Fibroblast of skin of scalp (primary cell): ENCODE measurements at regions not wholly inside any gene's neighbourhood (a gene's known extent, or its start where the extent isn't known, plus 50 kb on each side); places are given as distances from the start of the nearest gene placed in this dataset.

ENCODE experiments used
- DNase-seq: peaks from one replicate; pipeline ENCODE4 v3.0.0-alpha.2; 2013

DNA sequence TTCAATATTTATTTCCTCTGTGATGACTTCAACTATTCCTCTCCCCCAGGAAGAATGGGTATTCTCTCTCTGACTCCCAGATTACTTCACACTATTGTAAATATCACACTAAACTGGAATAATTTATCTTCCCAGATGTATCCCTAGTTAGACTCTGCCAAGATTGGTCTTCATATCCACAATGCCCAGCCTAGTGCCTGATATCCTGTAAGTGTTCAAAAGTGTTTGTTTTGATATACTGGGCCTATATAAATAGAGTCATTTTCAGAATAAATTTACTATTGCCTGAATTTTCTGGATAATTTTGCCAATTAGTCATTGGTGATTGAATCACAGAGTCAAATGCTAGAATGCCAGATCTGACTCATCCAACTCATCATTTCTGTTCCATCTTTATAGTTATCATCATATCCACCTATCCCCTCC, 143.7 kb upstream of the TNC start:
- peak; percentile 45 for DNase-seq

DNA sequence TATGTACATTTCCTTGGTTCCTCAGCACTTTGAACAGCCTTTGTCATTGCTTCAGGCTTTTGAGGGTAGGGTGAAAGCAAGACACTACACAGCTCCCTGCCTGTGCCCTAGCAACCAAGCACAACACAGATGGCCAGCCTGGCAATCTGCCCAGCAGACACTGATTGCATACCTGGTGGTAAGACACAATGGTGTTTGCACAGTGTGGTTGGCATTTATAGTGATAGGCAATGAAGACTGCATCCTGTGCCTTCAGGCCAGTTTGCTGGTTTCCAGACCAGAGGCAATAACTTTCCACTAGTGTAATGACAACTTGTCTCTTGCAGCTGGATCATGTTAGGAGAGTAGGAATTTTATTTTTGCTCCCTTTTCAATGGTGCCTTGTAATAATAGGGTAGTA, 144.5 kb upstream of the TNC start:
- DNase-seq, result peak; percentile 70

DNA sequence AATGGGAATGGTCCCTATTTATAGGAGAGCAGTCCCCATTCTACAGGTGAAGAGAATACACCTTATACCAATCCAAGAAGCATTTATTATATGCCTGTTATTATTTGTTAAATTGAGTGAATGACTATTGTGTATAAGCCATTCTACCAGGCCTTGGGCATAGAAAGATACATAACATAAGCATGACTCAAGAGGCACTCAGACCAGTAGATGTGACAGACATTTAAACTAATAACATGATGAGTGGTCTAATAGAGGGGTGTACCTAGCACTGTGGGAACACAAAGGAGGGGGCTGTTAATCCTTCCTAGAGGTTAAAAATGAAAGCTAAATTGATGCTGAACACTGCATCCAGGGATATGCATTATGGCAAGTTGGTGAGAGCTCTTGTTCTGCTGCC, 145.0 kb upstream of the TNC start:
- peak; percentile 37 for DNase-seq

DNA sequence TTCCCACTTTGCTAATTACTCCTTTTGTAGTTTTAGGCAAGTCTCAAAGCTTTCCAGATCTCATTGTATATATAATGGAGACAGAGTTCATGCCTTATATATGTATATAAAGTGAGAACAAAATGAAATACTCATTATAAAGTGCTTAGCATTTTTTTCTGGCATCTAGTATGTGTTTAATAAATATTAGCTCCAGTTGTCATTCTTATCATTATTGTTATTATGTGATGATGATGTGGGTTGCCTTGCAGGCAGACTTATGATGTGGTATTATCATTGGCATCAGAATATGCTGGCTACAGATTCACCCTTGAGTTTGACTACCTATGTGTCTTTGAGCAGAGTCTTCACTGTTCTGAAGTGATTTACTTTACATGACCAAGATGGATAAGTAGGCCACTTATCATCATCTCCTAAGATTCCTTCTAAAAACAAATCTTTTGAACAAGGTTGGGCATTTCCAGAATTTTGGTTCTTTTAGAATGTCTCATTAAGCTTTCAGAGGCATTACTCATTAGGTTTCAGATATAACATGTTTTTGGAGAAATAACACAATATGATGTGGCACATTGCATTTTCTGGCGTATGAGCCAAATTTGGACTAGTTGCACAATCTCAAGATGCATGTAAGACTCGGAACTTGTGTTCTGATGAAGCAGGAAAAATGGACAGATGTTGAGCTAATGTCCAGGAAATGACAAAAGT, 145.6 kb upstream of the TNC start:
- DNase-seq, result peak; percentile 79

DNA sequence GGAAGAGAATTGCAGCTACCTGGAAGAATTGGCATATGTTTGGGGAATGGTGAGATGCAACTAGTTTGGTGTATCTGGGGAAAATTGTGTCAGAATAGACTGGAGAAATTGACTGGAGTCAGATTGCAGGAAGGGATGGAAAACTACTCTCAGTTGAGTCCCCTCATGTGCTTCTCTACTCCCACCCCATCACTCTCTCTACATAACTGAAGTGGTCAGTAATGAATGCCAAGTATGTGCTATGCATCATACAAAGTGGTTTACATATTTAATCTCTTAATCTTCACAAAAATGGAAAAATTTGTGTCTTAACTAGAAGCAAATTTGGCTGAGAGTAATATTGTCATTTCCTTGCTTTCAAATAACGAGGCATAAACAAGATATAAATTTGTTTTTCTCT, 146.4 kb upstream of the TNC start:
- peak; percentile 90 for DNase-seq

DNA sequence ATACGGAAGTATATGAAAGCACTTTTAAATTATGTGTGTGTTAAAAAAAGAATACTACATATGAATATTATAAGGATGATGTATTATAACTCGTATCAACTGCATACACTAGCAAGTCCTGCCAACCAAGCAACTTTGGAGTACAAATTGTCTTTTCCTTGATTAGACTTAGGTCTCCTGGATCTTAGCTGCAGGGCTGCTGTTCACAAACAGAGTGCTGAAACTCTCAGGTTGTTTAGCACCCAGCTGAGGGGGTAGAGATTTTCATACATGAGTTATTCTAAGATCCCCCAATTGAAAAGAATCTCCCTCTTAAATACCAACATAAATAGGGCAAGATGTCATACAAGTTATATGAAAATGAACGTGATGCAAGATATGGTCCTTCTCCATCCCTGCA, 149.8 kb upstream of the TNC start:
- no peak for DNase-seq

DNA sequence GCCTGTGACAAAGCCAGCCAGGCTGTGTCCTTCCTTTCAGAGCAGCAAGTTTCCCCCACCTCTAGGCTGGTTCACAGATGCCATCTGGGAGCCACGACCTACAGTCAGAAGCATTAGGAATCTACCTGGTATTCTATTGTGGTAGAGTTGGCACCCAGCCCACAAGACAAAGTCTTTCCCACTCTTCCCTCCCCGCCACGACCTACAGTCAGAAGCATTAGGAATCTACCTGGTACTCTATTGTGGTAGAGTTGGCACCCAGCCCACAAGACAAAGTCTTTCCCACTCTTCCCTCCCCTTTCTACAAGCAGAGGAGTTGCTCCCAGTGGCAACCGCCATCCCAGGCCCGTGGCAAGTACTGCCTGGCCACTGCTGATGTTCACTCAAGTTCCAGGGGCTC, 157.8 kb upstream of the TNC start:
- DNase-seq, result no peak

DNA sequence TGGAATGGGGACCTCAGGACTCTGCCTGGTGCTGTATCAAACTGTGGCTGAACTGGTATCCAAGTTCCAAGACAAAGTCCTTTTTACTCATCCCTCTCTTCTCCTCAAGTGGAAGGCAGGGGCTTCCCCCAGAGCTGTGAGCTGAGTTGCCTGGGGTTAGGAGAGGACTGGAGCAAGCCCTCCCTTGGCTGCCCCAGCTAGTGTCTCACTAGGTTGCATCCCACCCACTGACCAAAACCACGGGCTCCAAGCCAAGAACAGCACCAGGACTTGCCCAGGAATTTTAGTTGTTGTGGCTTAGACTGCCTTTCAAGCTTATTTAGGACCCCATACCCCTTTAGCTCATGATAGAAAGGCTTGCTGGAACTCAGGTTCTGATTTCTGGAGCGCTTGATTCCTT, 158.7 kb upstream of the TNC start:
- DNase-seq, result peak; percentile 81

DNA sequence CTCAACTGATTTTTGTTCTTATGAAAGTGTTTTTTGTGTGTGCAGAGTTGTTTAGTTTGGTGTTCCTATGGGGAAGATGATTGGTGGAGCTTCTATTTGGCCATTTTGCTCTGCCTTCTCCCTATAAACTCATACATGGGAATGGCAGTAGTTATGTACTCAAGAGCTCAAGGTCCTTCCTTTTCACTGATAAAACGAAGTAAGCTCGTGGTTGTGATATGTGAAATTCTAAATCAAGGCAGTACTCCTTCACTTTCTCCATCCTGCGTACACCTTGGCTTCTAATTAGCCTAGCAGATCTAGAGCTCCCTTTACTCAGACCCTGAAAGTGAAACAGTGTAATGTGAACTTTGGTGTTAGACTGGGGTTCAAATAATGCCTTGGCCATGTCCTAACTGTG, 159.3 kb upstream of the TNC start:
- DNase-seq, result no peak

DNA sequence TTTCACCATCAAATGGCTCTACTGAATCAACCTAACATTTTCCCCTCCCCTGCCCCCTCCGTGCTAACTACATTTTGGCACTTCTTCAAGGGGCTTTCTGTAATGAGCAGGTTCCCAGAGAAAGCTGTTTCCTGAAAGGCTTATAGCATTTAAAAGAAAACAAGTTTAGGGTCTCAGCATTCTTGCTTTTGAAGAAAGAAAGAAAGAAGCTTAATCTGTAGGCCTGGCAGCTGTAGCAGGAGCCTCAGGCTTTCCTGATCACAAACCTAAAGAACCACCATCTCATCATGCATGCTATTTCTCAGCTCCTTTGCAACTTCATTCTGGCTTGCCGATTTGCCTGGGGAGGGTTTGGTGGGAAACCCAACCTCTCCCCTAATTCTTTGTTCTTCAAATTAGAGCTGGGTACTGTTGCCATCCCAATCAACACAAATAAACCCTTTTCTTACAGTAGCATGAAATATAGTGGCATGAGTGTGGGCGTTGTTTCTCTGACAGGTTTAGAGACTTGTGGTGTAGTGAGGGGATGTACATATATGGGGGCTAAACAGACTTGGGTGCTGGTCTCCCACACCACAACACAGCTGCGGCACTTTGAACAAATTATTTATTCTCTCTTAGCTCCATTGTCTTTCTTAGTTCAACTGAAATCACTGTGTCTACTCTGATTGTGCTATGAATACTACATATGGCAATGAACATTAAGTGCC, 160.5 kb upstream of the TNC start:
- no peak for DNase-seq

DNA sequence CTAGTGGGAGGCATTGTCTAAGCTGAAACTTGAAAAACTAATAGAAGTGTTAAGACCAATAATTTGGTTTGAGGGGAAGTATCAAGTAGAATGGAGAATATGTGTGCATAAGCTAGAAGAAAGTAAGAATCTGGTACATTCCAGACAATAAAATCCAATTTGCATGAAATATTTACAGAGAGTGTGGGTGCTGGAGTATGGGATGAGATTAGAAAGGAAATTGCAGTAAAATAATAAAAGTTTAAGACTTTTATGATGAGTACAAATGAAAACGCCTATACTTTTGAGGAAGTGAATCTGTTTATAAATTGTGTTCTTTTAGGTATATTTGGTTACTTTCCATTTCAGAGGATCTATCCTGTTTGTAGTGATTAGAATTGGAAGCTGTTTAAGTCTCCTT, 165.4 kb upstream of the TNC start:
- no peak for DNase-seq

DNA sequence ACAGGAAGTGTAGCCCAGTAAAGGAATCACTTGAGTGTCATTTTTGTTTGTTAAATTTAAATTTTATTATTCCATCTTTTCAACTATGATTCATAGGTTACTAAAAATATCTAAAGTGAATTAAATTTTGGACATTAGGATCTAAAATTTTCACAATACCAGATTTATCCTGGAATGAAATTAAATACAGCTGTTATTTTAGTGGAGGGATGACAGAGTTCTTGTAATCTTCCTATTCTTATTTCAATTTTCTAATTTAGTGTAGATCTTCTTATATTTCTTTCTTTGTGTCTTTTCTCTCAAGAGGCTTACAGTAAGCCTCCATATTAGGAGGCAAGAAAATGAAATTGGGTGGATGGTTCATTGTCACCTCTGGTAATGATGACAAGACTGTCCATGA, 167.9 kb upstream of the TNC start:
- no peak for DNase-seq

DNA sequence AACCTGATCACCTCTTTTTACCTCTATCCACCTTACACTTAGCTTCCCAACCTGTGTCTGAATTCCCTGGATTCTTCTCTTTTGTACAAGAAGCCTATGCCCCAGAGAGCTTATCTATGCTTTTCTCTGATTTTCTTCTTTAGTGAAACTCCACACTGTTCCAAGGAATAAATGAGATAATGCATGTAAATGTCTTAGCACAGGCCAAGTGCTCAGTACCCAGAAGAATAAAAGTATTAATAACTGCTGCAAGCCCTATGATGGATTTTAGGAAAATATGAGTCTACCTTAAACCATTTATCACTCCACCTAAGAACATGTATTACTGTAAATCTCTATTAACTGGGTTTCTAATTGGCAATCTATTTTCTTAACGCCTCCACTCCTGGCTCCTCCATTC, 168.5 kb upstream of the TNC start:
- DNase-seq, result no peak

DNA sequence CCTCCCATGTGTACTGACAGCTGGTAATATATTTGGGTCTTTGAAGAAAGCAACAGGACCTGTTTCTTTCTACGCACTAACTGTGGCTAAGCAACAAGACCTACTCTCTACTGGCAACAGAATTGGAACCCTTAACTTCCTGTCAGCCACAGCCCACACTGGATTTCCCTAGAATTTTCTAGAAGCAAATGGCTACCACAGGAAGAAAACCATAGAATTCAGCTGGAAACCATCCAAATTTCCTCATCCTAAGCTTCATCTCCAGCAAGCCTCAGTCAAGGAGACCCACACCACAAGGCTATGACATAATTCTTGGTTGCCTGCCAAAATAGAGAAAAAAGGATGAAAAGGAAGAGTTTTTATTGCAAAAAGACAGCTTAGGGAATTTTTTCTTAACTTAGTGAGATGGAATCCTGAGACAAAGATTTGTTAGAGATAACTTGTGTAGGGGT, 171.8 kb upstream of the TNC start:
- DNase-seq, result peak; percentile 90

DNA sequence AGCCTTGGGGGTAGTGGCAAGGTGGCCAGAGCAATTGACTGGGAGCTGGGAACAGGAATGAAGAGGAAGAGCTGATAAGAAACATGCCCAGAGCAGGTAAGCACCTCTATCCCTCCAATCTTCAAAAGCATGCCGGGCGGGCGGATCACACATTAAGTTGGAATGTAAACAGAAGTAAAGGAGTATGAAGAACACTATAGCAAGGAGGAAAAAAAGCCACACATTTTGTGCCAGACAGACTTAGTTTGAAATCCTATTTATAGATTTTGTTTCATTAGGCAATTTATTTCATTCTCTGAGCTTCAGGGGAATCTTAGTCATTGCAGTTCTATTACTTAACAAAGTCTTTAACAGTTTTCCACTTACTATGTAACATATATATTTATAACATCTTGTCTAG, 173.9 kb upstream of the TNC start:
- DNase-seq, result peak; percentile 14

DNA sequence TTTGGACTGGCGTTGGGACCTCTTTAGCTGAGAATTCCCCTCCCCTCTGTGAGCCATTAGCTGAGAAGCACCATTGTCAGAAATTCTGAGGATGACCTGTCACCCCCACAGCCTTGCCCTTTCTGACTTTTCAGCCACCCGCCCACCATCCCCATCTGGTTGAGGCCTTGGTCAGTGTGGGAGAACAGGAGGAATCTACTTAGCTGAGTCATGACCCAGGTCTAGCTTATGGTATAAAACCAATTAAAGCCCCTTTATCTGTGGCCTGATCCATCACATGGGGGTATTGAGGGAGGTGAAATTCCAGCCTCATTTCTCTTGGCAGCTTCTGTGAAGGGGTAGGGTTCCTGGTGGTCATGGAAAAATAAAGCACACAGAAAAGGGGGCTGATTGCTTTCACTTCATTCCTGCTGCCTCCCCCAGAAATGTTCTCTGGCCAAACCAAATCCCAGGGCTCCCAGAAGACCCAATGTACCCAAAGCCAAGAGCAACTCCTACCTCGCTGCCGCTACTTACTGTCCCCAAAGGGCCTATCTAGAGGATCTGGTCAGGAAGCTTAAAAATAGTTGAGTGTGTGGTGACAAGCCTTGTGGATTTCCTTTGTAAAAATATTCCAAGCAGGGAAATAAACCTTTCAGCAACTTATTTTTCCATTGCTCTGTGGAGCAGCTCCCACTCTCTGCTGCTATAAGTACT, 174.8 kb upstream of the TNC start:
- no peak for DNase-seq

DNA sequence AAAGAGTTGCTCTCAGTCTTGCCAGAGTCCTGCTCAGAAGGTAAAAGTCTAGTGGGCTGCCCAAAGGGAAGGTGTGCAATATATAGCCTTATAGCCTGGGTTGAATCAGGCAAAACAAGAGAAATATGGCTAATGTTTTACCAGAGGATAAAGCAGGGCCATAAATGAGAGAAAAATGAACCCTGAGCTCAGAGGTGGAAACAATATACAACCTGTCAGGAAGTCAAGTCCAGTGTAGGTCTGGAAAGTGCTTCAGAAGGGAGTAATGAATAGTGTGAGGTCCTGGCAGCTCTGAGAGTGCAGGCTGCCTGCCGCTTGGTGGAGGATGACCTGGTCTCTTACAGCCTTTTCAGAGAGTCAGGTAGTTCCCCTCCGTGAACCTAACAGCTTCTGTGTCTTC, 177.8 kb upstream of the TNC start:
- DNase-seq, result no peak

DNA sequence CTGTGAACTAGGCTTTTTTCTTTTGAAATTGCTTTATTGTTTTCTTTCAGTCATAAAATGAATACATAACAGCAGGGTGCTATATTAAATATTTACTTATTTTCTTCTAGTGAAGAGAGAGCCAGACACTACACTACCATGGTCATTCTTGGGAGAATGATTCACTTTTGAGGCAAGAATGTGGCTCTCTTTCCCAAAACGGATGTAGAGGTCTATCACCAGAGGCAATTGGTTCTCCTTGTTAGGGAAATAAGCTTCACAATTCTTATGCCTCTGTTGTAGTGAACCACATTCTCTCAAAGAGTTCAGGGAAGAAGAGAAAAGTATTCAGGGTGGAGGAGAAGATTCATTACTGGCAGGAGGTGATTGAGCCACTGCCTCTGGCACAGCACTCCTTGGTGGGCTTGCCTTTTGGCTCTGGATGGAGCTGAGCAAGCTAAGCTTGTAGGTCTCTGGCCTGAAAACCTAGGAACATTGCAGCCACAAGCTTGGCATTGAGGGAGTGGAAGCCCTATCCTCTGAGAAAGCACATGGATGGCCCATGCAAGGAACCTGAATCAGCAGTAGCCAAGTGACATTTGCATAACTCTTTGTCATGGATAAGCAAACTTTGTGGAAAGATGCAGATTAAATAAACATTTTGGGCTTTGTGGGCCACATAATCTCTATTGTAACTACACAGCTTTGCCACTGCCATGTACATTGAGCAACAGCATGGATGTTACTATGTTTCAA, 179.0 kb upstream of the TNC start:
- peak; percentile 46 for DNase-seq

DNA sequence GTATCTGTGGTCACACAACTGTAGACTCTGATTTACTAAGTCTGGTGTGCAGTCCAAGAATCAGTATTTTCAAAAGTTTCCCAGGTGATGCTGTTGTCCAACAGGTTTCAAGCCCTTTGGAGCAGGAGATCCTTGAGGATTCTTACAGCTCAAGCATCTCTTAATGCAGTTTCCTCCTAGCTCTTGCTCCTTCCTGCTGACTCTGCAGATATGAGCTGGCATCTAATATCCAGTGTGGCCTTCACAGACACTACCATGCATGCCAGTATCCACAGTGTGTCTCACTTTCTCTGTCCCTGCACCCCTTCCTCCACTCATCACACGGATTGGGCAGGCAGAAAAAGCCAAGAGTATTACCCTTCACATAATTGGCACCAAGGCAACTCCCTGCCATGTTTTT, 182.2 kb upstream of the TNC start:
- no peak for DNase-seq

DNA sequence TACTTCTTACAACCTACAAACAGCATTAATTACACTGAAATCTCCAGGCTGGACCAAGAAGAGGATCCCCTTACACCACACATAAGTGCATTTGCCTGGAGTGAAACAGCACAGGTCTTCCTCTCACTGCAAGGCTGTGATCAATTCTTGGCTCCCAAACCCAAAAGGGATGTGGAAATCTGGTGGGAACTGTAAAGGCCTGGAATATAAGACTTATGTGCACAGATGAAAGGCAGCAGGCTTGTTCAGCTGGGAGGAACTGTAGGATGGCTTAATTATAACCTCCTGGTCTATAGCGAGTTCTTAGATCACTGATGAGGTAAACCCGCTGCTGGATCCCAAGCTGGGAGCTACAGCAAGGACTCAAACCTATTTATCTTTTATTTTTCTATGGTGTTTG, 182.9 kb upstream of the TNC start:
- DNase-seq, result no peak

DNA sequence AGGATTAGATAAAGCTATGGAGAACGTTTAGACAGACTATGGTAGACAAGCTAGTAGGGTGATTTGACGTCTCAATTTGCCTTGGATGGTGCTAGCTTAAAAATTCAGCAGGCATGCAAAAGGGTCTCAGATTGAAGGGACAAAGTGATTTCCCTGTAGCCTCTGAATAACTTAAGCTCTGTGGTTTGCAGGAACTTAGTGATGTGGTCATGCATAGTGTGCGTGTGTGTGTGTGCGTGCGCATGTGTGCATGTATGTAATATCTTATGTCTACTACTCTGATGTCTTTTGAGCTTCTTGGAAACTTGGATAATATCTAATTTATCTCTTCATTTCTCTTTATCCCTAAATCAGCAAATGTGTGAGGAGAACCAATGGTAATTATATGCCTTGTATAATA, 183.6 kb upstream of the TNC start:
- DNase-seq, result no peak

DNA sequence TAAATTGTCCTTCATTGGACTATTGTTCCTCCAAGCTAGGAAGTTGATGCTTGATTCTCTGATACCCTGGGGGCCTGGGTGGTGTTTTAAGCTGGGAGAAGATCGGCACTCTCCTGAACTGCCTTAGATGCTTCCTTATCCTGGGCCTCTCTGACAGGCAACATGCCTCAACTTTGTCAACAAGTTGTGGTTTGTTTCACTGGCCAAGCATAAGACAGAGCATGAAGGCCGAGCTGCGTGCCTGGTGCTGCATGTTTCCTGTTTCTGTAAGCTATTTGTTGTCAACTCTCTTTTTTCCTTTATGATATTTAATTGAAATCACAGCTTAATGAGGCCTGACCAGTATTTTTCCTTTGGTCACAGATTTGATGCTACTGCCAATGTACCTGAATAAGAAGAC, 187.6 kb upstream of the TNC start:
- DNase-seq, result no peak

DNA sequence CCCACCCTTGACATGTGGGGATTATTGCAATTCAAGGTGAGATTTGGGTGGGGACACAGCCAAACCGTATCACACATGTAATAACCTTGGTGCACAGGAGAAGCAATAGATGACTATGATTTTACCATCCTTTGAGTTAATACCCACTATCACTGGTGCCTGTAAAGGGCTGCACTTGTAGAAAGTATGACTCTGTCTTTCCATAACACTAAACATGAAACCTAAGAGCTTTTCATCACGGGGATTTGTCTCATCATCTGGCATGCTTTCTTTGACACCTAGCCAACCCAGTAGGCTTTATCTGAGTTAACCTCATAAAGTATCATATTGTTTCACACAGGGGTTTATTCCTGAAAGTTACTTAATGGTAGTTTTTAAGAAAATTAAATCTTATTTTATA, 188.9 kb upstream of the TNC start:
- DNase-seq, result peak; percentile 36
